Astrocyte (in vitro differentiated cells and primary cell): ENCODE measurements at regions not wholly inside any gene's neighbourhood (a gene's known extent, or its start where the extent isn't known, plus 50 kb on each side); places are given as distances from the start of the nearest gene placed in this dataset.

Source experiments
- CTCF ChIP-seq: IDR thresholded peaks from 2 replicates; pipeline ENCODE4 v1.5.1; 2011; ENCODE audit warnings: low read depth, mild to moderate bottlenecking, inconsistent platforms, low read length, moderate library complexity; ENCODE audit not compliant: insufficient read depth
- EZH2 ChIP-seq: IDR thresholded peaks from 2 replicates; pipeline ENCODE4 v1.6.1; 2012; ENCODE audit warnings: mild to moderate bottlenecking, low read length, inconsistent platforms; ENCODE audit not compliant: insufficient read depth

- TF ChIP-seq CTCF (no peak), EZH2 (no peak)
Observed at GRCh38 chr1:37258068-37258467, 216.3 kb upstream of the ZC3H12A start.
